Tibial nerve (tissue), 4 donors: ENCODE measurements at regions not wholly inside any gene's neighbourhood (a gene's known extent, or its start where the extent isn't known, plus 50 kb on each side); places are given as distances from the start of the nearest gene placed in this dataset.

ENCODE experiments used
- DNase-seq, 2 donors: peaks; one replicate each; pipeline ENCODE4 v3.0.0-alpha.2; 2019; ENCODE audit warnings: low spot score in 2 of 2
- H3K27ac ChIP-seq, 4 donors: fragments of 200-600 bp; sonication (generic) in 3 of 4; one replicate each; pipeline ENCODE4 v1.5.1; 2017 to 2019; ENCODE audit warnings: mild to moderate bottlenecking in 1 of 4
- H3K27me3 ChIP-seq, 2 donors: fragments of 200-600 bp; sonication (generic) in 1 of 2; one replicate each; pipeline versions ENCODE4 v1.5.1 to v1.6.0; 2017 to 2019
- H3K36me3 ChIP-seq, 3 donors: fragments of 200-600 bp; sonication (generic); one replicate each; pipeline ENCODE4 v1.5.1; 2018 to 2019
- H3K4me1 ChIP-seq, 4 donors: fragments of 200-600 bp; sonication (generic) in 3 of 4; one replicate each; pipeline ENCODE4 v1.5.1; 2017 to 2019
- H3K4me3 ChIP-seq, 4 donors: fragments of 200-600 bp; sonication (generic) in 3 of 4; one replicate each; pipeline ENCODE4 v1.5.1; 2017 to 2019; ENCODE audit warnings: mild to moderate bottlenecking in 1 of 4, moderate library complexity in 1 of 4
- H3K9me3 ChIP-seq, 4 donors: fragments of 200-600 bp; sonication (generic) in 3 of 4; one replicate each; pipeline ENCODE4 v1.5.1; 2017 to 2019
- EP300 ChIP-seq, 2 donors: sonication (generic); formaldehyde crosslinking; IDR thresholded peaks; one replicate each; pipeline ENCODE4 v1.6.1; 2017; ENCODE audit warnings: antibody characterized with exemption in 2 of 2, mild to moderate bottlenecking in 1 of 2
- POLR2A ChIP-seq, 2 donors: fragments of 450-650 bp; IDR thresholded peaks; one replicate each; pipeline ENCODE4 v1.6.1; 2017; ENCODE audit warnings: antibody characterized with exemption in 2 of 2, mild to moderate bottlenecking in 2 of 2, moderate library complexity in 2 of 2
- WGBS, 2 donors: methylation state at CpG; one replicate each; pipeline ENCODE4 v1.1.5; 2018; 5-methylcytosine and 5-hydroxymethylcytosine counted together
- TF ChIP-seq, protein P1 (sequence below), 5 experiments: fragments of 200-600 bp in 3 of 5; fragments of 450-650 bp in 2 of 5; sonication (generic) in 3 of 5; IDR thresholded peaks; one replicate each; pipeline ENCODE4 v1.5.1; 2016 to 2019; ENCODE audit warnings: antibody characterized with exemption in 5 of 5, mild to moderate bottlenecking in 3 of 5, moderate library complexity in 2 of 5

- TF ChIP-seq, protein P1, sequence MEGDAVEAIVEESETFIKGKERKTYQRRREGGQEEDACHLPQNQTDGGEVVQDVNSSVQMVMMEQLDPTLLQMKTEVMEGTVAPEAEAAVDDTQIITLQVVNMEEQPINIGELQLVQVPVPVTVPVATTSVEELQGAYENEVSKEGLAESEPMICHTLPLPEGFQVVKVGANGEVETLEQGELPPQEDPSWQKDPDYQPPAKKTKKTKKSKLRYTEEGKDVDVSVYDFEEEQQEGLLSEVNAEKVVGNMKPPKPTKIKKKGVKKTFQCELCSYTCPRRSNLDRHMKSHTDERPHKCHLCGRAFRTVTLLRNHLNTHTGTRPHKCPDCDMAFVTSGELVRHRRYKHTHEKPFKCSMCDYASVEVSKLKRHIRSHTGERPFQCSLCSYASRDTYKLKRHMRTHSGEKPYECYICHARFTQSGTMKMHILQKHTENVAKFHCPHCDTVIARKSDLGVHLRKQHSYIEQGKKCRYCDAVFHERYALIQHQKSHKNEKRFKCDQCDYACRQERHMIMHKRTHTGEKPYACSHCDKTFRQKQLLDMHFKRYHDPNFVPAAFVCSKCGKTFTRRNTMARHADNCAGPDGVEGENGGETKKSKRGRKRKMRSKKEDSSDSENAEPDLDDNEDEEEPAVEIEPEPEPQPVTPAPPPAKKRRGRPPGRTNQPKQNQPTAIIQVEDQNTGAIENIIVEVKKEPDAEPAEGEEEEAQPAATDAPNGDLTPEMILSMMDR (IDR thresholded peaks at IDR 0.05): no peak
- TF ChIP-seq EP300 (IDR thresholded peaks at IDR 0.05): no peak
- no peak for TF ChIP-seq POLR2A (IDR thresholded peaks at IDR 0.05)
- H3K27me3 ChIP-seq: no peaks in the 10 kb centered on the region
- 90 to 92% methylated on average over 1 of the region's 1 CpG for WGBS, 2 donors
- H3K4me3 ChIP-seq: no peak overlapping the region
- H3K36me3 ChIP-seq: no peaks in the 10 kb centered on the region
- no peaks in the 10 kb centered on the region for H3K4me1 ChIP-seq
- no peak overlapping the region for H3K27ac ChIP-seq
- DNase-seq: no peak
- H3K9me3 ChIP-seq: peaks cover 0 to 32% (median 6%) of the 10 kb centered on the region in 4 donors
These were observed 121.8 kb downstream of the TENT5A start for GRCh38 chr6:81630719-81631118.

DNA sequence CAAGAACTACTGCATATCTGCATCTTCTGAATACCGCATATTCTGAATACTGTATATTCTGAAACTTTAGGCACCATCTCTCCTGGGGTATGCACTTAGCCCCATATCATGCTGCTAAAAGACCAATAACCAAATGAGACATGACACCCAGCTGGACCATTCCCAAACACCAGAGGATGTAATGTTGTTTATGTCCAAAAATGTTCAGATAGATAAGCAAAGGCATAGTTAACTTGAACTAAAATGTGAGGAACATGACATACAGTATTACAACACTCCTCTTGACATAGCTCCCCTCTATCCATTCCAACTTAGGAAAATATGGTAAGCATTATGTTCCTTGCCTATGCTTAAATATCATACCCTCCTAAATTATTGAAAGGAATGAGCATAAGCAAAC is 127.3 kb downstream of the TENT5A start:
- 90 to 94% methylated on average over 1 of the region's 1 CpG for WGBS, 2 donors
- Histone ChIP-seq H3K36me3 (no peaks in the 10 kb centered on the region), H3K27me3 (no peaks in the 10 kb centered on the region), H3K9me3 (peaks cover 0 to 17% (median 3%) of the 10 kb centered on the region in 4 donors), H3K4me1 (peaks cover 0 to 6% (median 0%) of the 10 kb centered on the region in 4 donors), H3K4me3 (no peak overlapping the region), H3K27ac (no peak overlapping the region)
- TF ChIP-seq, protein P1 (IDR thresholded peaks at IDR 0.05): no peak
- TF ChIP-seq POLR2A (IDR thresholded peaks at IDR 0.05) (no peak), EP300 (IDR thresholded peaks at IDR 0.05) (no peak)
- DNase-seq: no peak

DNA sequence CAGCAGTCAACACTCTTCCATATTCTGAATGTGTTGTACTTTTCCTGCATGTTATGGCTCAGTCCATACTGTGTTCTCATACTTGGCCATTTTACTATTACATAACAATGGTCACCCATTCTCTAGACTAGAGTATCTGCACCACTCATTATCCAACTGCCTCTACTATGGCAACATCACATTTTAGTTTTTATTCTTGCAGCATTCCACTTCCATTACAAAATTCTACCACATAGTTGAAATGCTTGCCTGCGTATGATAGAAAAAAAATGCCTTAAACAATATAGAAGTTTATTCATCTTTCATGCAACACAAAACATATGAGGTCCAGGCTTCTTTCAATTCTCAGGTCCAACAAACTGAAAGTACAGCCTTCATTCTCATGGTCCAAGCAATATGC is 128.0 kb downstream of the TENT5A start:
- Histone ChIP-seq H3K27me3 (no peaks in the 10 kb centered on the region), H3K27ac (no peak overlapping the region), H3K4me1 (peaks cover 0 to 6% (median 0%) of the 10 kb centered on the region in 4 donors), H3K9me3 (peaks cover 0 to 11% (median 3%) of the 10 kb centered on the region in 4 donors), H3K36me3 (no peaks in the 10 kb centered on the region), H3K4me3 (no peak overlapping the region)
- DNase-seq: no peak
- 36 to 68% methylated on average over 1 of the region's 1 CpG for WGBS, 2 donors
- TF ChIP-seq POLR2A (IDR thresholded peaks at IDR 0.05) (no peak), EP300 (IDR thresholded peaks at IDR 0.05) (no peak)
- TF ChIP-seq, protein P1 (IDR thresholded peaks at IDR 0.05): no peak

GRCh38 chr6:81623106-81623759 is 129.2 kb downstream of the TENT5A start:
- no peak for TF ChIP-seq POLR2A (IDR thresholded peaks at IDR 0.05)
- no peak for TF ChIP-seq EP300 (IDR thresholded peaks at IDR 0.05)
- TF ChIP-seq, protein P1 (IDR thresholded peaks at IDR 0.05): no peak
- H3K9me3 ChIP-seq: peaks cover 0 to under 1% (median 0%) of the 10 kb centered on the region in 4 donors
- no peak overlapping the region for H3K4me3 ChIP-seq
- no peak overlapping the region for H3K27ac ChIP-seq
- H3K36me3 ChIP-seq: no peaks in the 10 kb centered on the region
- H3K27me3 ChIP-seq: no peaks in the 10 kb centered on the region
- peaks cover 0 to 6% (median 0%) of the 10 kb centered on the region in 4 donors for H3K4me1 ChIP-seq
- no peak for DNase-seq

DNA sequence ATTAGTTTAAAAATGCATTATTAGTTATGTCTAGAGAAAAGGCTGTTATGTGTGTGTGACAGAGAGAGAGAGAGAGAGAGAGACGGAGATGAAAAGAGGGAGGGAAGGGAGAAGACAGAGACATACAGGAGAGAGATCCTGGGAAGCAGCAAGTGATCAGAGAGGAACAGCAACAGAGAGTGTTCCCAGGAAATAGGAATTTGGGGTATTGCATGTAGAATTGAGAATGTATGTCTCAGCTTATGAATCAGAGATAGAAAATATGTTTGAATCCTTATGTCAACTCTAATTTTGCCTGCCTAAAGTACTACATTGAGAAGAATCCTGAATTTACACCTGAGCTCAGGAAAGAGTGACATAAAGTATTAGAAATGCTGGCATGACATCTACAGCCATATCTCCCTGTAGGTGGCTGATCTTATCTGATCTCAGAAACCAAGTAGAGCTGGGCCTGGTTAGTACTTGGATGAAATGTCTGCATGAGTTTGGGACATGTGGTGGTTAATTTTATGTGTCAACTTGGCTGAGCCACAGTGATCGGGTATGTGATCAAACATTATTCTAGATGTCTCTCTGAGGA is 130.6 kb downstream of the TENT5A start:
- Histone ChIP-seq H3K4me3 (no peak overlapping the region), H3K27ac (no peak overlapping the region), H3K4me1 (peaks cover 0 to 6% (median 0%) of the 10 kb centered on the region in 4 donors), H3K27me3 (no peaks in the 10 kb centered on the region), H3K36me3 (no peaks in the 10 kb centered on the region), H3K9me3 (no peaks in the 10 kb centered on the region)
- TF ChIP-seq EP300 (IDR thresholded peaks at IDR 0.05) (no peak), POLR2A (IDR thresholded peaks at IDR 0.05) (no peak)
- TF ChIP-seq, protein P1 (IDR thresholded peaks at IDR 0.05): no peak
- DNase-seq: no peak
- WGBS, 2 donors: 52 to 53% methylated on average over 2 of the region's 2 CpGs
